Stomach (tissue), 8 donors: ENCODE measurements at regions not wholly inside any gene's neighbourhood (a gene's known extent, or its start where the extent isn't known, plus 50 kb on each side); places are given as distances from the start of the nearest gene placed in this dataset.

ENCODE experiments used
- DNase-seq, 2 donors: peaks; one replicate each; pipeline versions ENCODE4 v3.0.0 to v3.0.0-alpha.2; 2013 to 2019
- H3K27ac ChIP-seq, 5 donors: fragments of 200-600 bp in 4 of 5; sonication (generic) in 4 of 5; one replicate each; pipeline ENCODE4 v1.5.1; 2013 to 2019; ENCODE audit warnings: mild to moderate bottlenecking in 1 of 5, moderate library complexity in 1 of 5
- H3K27me3 ChIP-seq, 3 donors: fragments of 200-600 bp; sonication (generic); one replicate each; pipeline ENCODE4 v1.5.1; 2017 to 2019; ENCODE audit warnings: mixed run types in 1 of 3
- H3K36me3 ChIP-seq, 4 donors: fragments of 200-600 bp; sonication (generic); 1 replicate in 3 of 4; 2 replicates in 1 of 4; pipeline ENCODE4 v1.5.1; 2016 to 2019
- H3K4me1 ChIP-seq, 4 donors: fragments of 200-600 bp; sonication (generic); one replicate each; pipeline ENCODE4 v1.5.1; 2016 to 2019
- H3K4me3 ChIP-seq, 4 donors: fragments of 200-600 bp; sonication (generic) in 3 of 4; one replicate each; pipeline ENCODE4 v1.5.1; 2016 to 2019; ENCODE audit warnings: mild to moderate bottlenecking in 1 of 4
- H3K9me3 ChIP-seq, 4 donors: fragments of 200-600 bp; sonication (generic); one replicate each; pipeline ENCODE4 v1.5.1; 2016 to 2019
- EP300 ChIP-seq: sonication (generic); formaldehyde crosslinking; IDR thresholded peaks from one replicate; pipeline ENCODE4 v1.6.1; 2017; ENCODE audit warnings: antibody characterized with exemption
- POLR2A ChIP-seq, 4 donors: fragments of 450-650 bp; IDR thresholded peaks; one replicate each; pipeline ENCODE4 v1.6.1; 2016; ENCODE audit warnings: antibody characterized with exemption in 4 of 4, control low read depth in 2 of 4, mild to moderate bottlenecking in 1 of 4, moderate library complexity in 1 of 4
- POLR2AphosphoS5 ChIP-seq, 3 donors: sonication (generic); formaldehyde crosslinking; IDR thresholded peaks; one replicate each; pipeline ENCODE4 v1.6.1; 2016; ENCODE audit warnings: antibody characterized with exemption in 3 of 3
- WGBS, 5 donors: extraction: QIAGEN DNeasy Blood & Tissue Kit in 3 of 5; methylation state at CpG; one replicate each; pipeline versions ENCODE4 v1.1.5 to v1.1.7; 2013 to 2018; 5-methylcytosine and 5-hydroxymethylcytosine counted together
- intact Hi-C: fragments of 100-400 bp; cut with DNase I; formaldehyde crosslinking; loops from one replicate; pipeline ENCODE4 v1.15.1; 2023; ENCODE audit warnings: low total_unique reads
- TF ChIP-seq, protein P1 (sequence below), 7 experiments: fragments of 450-650 bp in 4 of 7; fragments of 200-600 bp in 3 of 7; sonication (generic) in 3 of 7; IDR thresholded peaks; one replicate each; pipeline ENCODE4 v1.5.1; 2016 to 2019; ENCODE audit warnings: antibody characterized with exemption in 7 of 7, control low read depth in 2 of 7, mild to moderate bottlenecking in 1 of 7
- donor health status: healthy with polysubstance abuse.
- donor health status: Bipolar disorder and iron deficiency.
- donor health status: healthy.

DNA sequence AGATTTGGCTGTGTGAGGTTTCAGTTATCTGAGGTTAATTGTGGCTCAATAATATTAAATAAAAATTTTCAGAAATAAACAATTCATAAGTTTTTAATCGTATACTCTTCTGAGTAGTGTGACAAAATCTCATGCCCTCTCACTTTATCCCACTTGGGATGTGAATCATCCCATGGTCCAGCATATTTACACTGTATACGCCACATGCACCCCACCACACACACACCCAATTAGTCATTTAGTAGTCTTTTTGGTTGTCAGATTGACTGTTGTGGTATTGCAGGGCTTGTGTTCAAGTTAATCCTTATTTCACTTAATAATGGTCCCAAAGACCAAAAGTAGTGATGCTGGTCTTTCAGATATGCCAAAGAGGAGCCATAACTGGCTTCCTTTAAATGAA is 66.4 kb upstream of the PCDH9 start:
- no peaks in the 10 kb centered on the region for H3K36me3 ChIP-seq
- TF ChIP-seq, protein P1, sequence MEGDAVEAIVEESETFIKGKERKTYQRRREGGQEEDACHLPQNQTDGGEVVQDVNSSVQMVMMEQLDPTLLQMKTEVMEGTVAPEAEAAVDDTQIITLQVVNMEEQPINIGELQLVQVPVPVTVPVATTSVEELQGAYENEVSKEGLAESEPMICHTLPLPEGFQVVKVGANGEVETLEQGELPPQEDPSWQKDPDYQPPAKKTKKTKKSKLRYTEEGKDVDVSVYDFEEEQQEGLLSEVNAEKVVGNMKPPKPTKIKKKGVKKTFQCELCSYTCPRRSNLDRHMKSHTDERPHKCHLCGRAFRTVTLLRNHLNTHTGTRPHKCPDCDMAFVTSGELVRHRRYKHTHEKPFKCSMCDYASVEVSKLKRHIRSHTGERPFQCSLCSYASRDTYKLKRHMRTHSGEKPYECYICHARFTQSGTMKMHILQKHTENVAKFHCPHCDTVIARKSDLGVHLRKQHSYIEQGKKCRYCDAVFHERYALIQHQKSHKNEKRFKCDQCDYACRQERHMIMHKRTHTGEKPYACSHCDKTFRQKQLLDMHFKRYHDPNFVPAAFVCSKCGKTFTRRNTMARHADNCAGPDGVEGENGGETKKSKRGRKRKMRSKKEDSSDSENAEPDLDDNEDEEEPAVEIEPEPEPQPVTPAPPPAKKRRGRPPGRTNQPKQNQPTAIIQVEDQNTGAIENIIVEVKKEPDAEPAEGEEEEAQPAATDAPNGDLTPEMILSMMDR (IDR thresholded peaks at IDR 0.05) = no peak
- no peak for TF ChIP-seq EP300
- no peak for TF ChIP-seq POLR2AphosphoS5 (IDR thresholded peaks at IDR 0.05)
- TF ChIP-seq POLR2A (IDR thresholded peaks at IDR 0.05) = no peak
- H3K4me1 ChIP-seq = no peaks in the 10 kb centered on the region
- DNase-seq = no peak
- no peak overlapping the region for H3K27ac ChIP-seq
- no peak overlapping the region for H3K4me3 ChIP-seq
- H3K27me3 ChIP-seq = no peaks in the 10 kb centered on the region
- WGBS, 5 donors = 82 to 91% (median 89%) methylated on average over 2 of the region's 2 CpGs
- no peaks in the 10 kb centered on the region for H3K9me3 ChIP-seq
- intact Hi-C loops = no loop called here

DNA sequence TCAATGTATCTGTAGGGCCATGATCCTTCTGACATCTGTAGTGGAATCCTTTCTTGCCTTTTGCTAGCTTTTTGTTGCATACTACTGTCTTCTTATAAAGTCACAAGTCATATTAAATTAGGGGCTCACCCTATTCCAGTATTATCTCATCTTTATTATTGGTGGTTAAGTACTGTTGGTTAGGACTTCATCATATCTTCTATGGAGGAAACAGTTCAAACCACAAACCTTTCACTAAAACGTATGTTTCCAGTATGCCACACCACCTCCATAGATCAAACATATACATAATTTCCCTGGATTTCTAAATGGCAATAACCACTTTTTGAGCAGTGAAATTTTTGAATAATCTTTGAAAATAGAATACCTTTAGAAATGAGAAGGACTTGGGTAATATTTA is 62.8 kb upstream of the PCDH9 start:
- Histone ChIP-seq H3K27me3 (no peaks in the 10 kb centered on the region), H3K27ac (no peak overlapping the region), H3K36me3 (no peaks in the 10 kb centered on the region), H3K4me3 (no peak overlapping the region), H3K4me1 (no peaks in the 10 kb centered on the region), H3K9me3 (no peaks in the 10 kb centered on the region)
- DNase-seq = no peak
- WGBS, 5 donors = 46 to 58% (median 52%) methylated on average over 1 of the region's 1 CpG
- intact Hi-C loops = no loop called here
- TF ChIP-seq, protein P1 (IDR thresholded peaks at IDR 0.05) = no peak
- TF ChIP-seq POLR2AphosphoS5 (IDR thresholded peaks at IDR 0.05) = no peak
- no peak for TF ChIP-seq EP300
- no peak for TF ChIP-seq POLR2A (IDR thresholded peaks at IDR 0.05)

DNA sequence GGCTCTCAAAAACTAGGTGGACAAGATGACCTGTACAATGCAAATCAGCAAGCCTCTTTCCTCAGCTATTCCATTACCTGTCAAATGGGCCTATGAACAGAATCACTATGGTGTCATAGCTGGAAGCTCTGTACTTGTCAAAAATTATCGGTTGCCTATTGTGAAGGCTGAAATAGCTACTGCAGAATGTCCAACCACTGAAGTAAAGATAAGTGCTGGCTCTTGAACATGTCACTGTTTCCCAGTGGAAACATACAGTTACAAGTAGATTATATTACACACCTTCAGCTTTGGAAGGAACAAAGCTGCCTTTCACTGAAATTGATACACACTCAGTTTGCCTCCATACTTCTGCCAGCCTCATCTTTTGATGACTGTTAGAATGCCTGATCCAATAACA is 55.5 kb upstream of the PCDH9 start:
- intact Hi-C loops = no loop called here
- WGBS, 5 donors = 81 to 100% (median 97%) methylated on average over 1 of the region's 1 CpG

DNA sequence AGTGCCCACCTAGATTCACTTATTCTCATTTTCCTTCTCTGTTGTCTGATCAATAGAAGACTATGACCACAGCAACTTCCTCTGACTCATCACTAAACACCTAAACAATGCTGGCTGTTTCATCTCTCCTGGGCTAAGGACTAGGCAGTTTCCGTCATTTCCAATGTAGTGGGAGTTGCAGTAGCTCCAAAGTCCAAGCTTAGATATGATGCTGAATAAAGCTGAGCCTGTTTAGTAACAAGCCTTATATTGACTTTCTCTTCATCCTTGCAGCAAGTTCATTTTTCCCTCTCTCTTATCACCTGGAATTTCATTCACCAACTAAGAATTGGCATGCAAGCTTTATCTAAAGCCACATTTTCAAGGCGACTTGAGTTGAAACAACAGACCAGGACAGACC is 53.5 kb upstream of the PCDH9 start:
- Histone ChIP-seq H3K4me3 (no peak overlapping the region), H3K36me3 (no peaks in the 10 kb centered on the region), H3K9me3 (no peaks in the 10 kb centered on the region), H3K27me3 (no peaks in the 10 kb centered on the region), H3K4me1 (no peaks in the 10 kb centered on the region), H3K27ac (no peak overlapping the region)
- 25 to 49% (median 38%) methylated on average over 2 of the region's 2 CpGs for WGBS, 5 donors
- DNase-seq = peak in 1 of 2 donors; percentile 68
- intact Hi-C loops = no loop called here
- TF ChIP-seq EP300 = no peak
- TF ChIP-seq POLR2A (IDR thresholded peaks at IDR 0.05) = no peak
- no peak for TF ChIP-seq POLR2AphosphoS5 (IDR thresholded peaks at IDR 0.05)
- TF ChIP-seq, protein P1 (IDR thresholded peaks at IDR 0.05) = no peak

More for the DNA sequence above, 55.5 kb upstream of the PCDH9 start:
- Histone ChIP-seq H3K9me3 (no peaks in the 10 kb centered on the region), H3K27ac (no peak overlapping the region), H3K4me3 (no peak overlapping the region), H3K4me1 (no peaks in the 10 kb centered on the region), H3K36me3 (no peaks in the 10 kb centered on the region), H3K27me3 (no peaks in the 10 kb centered on the region)
- no peak for DNase-seq
- TF ChIP-seq POLR2A (IDR thresholded peaks at IDR 0.05) (no peak), POLR2AphosphoS5 (IDR thresholded peaks at IDR 0.05) (no peak), EP300 (no peak)
- TF ChIP-seq, protein P1 (IDR thresholded peaks at IDR 0.05) = no peak
